ENCODE measurements at regions not wholly inside any gene's neighbourhood (a gene's known extent, or its start where the extent isn't known, plus 50 kb on each side); places are given as distances from the start of the nearest gene placed in this dataset.

- TF ChIP-seq GLIS3 (CRISPR knock-in tag; IDR thresholded peaks at IDR 0.05) (no peak), ISL1 (CRISPR knock-in tag; IDR thresholded peaks at IDR 0.05) (no peak), ZNF565 (CRISPR knock-in tag; conservative IDR thresholded peaks at IDR 0.05; ENCODE audit: low read depth) (no peak), OSR1 (CRISPR knock-in tag; IDR thresholded peaks at IDR 0.05) (no peak), ZNF70 (CRISPR knock-in tag; IDR thresholded peaks at IDR 0.05) (no peak), BACH2 (CRISPR knock-in tag; IDR thresholded peaks at IDR 0.05; ENCODE audit: borderline replicate concordance) (no peak), TOX (CRISPR knock-in tag; IDR thresholded peaks at IDR 0.05; ENCODE audit: borderline replicate concordance) (no peak), ZFP30 (CRISPR knock-in tag; IDR thresholded peaks at IDR 0.05) (no peak), TCF4 (CRISPR knock-in tag; IDR thresholded peaks at IDR 0.05; ENCODE audit: borderline replicate concordance) (no peak), PATZ1 (CRISPR knock-in tag; IDR thresholded peaks at IDR 0.05; ENCODE audit: borderline replicate concordance) (no peak), ESRRG (CRISPR knock-in tag; IDR thresholded peaks at IDR 0.05) (no peak), PPARA (CRISPR knock-in tag; IDR thresholded peaks at IDR 0.05; ENCODE audit: borderline replicate concordance) (no peak)
- no peak for ATAC-seq
Measured at GRCh38 chr4:74559853-74560252, 114.9 kb downstream of the AREG start.

- TF ChIP-seq POU6F1 (CRISPR knock-in tag; IDR thresholded peaks at IDR 0.05; ENCODE audit: borderline replicate concordance, low read depth) (no peak), ZFP30 (CRISPR knock-in tag; IDR thresholded peaks at IDR 0.05) (no peak), RARB (CRISPR knock-in tag; IDR thresholded peaks at IDR 0.05) (no peak), SNAI2 (CRISPR knock-in tag; IDR thresholded peaks at IDR 0.05) (no peak), GLIS3 (CRISPR knock-in tag; IDR thresholded peaks at IDR 0.05) (no peak), ZNF8 (CRISPR knock-in tag; IDR thresholded peaks at IDR 0.05) (no peak), ZC3H10 (CRISPR knock-in tag; IDR thresholded peaks at IDR 0.05) (no peak), CSDC2 (CRISPR knock-in tag; IDR thresholded peaks at IDR 0.05) (no peak), OSR1 (CRISPR knock-in tag; IDR thresholded peaks at IDR 0.05) (no peak), PATZ1 (CRISPR knock-in tag; IDR thresholded peaks at IDR 0.05; ENCODE audit: borderline replicate concordance) (no peak), TOX (CRISPR knock-in tag; IDR thresholded peaks at IDR 0.05; ENCODE audit: borderline replicate concordance) (no peak), ZNF565 (CRISPR knock-in tag; conservative IDR thresholded peaks at IDR 0.05; ENCODE audit: low read depth) (no peak), BACH2 (CRISPR knock-in tag; IDR thresholded peaks at IDR 0.05; ENCODE audit: borderline replicate concordance) (no peak), TCF4 (CRISPR knock-in tag; IDR thresholded peaks at IDR 0.05; ENCODE audit: borderline replicate concordance) (no peak), ESRRG (CRISPR knock-in tag; IDR thresholded peaks at IDR 0.05) (no peak), PPARA (CRISPR knock-in tag; IDR thresholded peaks at IDR 0.05; ENCODE audit: borderline replicate concordance) (no peak)
- TF ChIP-seq, protein P1, sequence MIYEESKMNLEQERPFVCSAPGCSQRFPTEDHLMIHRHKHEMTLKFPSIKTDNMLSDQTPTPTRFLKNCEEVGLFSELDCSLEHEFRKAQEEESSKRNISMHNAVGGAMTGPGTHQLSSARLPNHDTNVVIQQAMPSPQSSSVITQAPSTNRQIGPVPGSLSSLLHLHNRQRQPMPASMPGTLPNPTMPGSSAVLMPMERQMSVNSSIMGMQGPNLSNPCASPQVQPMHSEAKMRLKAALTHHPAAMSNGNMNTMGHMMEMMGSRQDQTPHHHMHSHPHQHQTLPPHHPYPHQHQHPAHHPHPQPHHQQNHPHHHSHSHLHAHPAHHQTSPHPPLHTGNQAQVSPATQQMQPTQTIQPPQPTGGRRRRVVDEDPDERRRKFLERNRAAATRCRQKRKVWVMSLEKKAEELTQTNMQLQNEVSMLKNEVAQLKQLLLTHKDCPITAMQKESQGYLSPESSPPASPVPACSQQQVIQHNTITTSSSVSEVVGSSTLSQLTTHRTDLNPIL (CRISPR knock-in tag; IDR thresholded peaks at IDR 0.05; ENCODE audit: low read depth): no peak
- ATAC-seq: no peak
Measured at GRCh38 chr4:74567981-74568380, 123.0 kb downstream of the AREG start.

DNA sequence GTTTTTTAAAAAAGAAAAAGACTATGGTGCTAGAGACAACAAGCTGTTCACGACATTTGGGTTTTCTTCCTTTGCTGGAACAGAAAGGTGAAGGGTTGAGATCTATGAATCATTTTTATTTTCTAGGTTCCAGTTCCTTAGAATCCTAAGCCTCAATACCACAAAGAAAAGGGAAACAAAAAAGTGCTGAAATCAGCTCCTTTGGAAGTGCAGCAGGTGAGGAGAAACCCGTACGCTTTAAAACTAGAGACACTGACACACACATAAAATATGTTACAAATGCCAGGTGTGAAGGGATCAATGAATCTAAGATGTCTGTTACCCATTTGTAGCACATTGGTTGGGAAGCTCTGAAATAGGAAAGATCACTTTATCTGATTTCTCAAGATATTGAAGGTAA lies 125.2 kb downstream of the AREG start:
- no peak for TF ChIP-seq BACH2 (CRISPR knock-in tag; IDR thresholded peaks at IDR 0.05; ENCODE audit: borderline replicate concordance)
- no peak for TF ChIP-seq ARNTL (CRISPR knock-in tag; IDR thresholded peaks at IDR 0.05; ENCODE audit: borderline replicate concordance, low read depth)
- no peak for TF ChIP-seq TCF4 (CRISPR knock-in tag; IDR thresholded peaks at IDR 0.05; ENCODE audit: borderline replicate concordance)
- TF ChIP-seq CSRNP3 (CRISPR knock-in tag; IDR thresholded peaks at IDR 0.05): no peak
- no peak for TF ChIP-seq POU6F1 (CRISPR knock-in tag; IDR thresholded peaks at IDR 0.05; ENCODE audit: borderline replicate concordance, low read depth)
- no peak for TF ChIP-seq ZFP3 (CRISPR knock-in tag; IDR thresholded peaks at IDR 0.05)
- TF ChIP-seq, protein P1 (CRISPR knock-in tag; IDR thresholded peaks at IDR 0.05; ENCODE audit: low read depth): no peak
- TF ChIP-seq OSR1 (CRISPR knock-in tag; IDR thresholded peaks at IDR 0.05): no peak
- no peak for TF ChIP-seq ZFP30 (CRISPR knock-in tag; IDR thresholded peaks at IDR 0.05)
- no peak for TF ChIP-seq GLIS3 (CRISPR knock-in tag; IDR thresholded peaks at IDR 0.05)
- no peak for TF ChIP-seq PPARA (CRISPR knock-in tag; IDR thresholded peaks at IDR 0.05; ENCODE audit: borderline replicate concordance)
- no peak for TF ChIP-seq ZNF70 (CRISPR knock-in tag; IDR thresholded peaks at IDR 0.05)
- TF ChIP-seq SNAI2 (CRISPR knock-in tag; IDR thresholded peaks at IDR 0.05): no peak
- no peak for TF ChIP-seq ESRRG (CRISPR knock-in tag; IDR thresholded peaks at IDR 0.05)
- no peak for TF ChIP-seq ZC3H10 (CRISPR knock-in tag; IDR thresholded peaks at IDR 0.05)
- TF ChIP-seq TOX (CRISPR knock-in tag; IDR thresholded peaks at IDR 0.05; ENCODE audit: borderline replicate concordance): no peak
- ATAC-seq: no peak

Data from SK-N-SH treated with all-trans-retinoic acid at 6 μM for 48 hours (cell line).